ENCODE measurements at regions not wholly inside any gene's neighbourhood (a gene's known extent, or its start where the extent isn't known, plus 50 kb on each side); places are given as distances from the start of the nearest gene placed in this dataset.
"Not testable (repeated sequence)": the region's sequence is repeated elsewhere in the genome, so short reads cannot be mapped to it uniquely, and the experiment has no call there.

- not testable (repeated sequence) for TF ChIP-seq CTCF (conservative IDR thresholded peaks at IDR 0.05; ENCODE audit: low read depth, low read length); EZH2phosphoT487 (IDR thresholded peaks at IDR 0.05; ENCODE audit: borderline replicate concordance, low read length)
Measured at GRCh38 chr1:113305029-113305428, 85.3 kb upstream of the MAGI3 start.

Data from PC-3 (cell line).